ENCODE measurements at regions not wholly inside any gene's neighbourhood (a gene's known extent, or its start where the extent isn't known, plus 50 kb on each side); places are given as distances from the start of the nearest gene placed in this dataset.

GRCh38 chr1:17952506-17952905 is 155.1 kb upstream of the IGSF21 start:
- no peak overlapping the region for H3K27ac ChIP-seq (ENCODE audit: low read depth, low read length)
- no peaks in the 10 kb centered on the region for H3K4me1 ChIP-seq (ENCODE audit: control insufficient read depth in 2 of 2, insufficient read depth in 2 of 2, low read length in 2 of 2)
- ATAC-seq (no peak), DNase-seq (no peak)
- intact Hi-C loops (cut with micrococcal nuclease) = no loop called here
- Mint-ChIP-seq H3K36me3 (no peaks in the 10 kb centered on the region), H3K9me3 (peaks cover 0 to 1% (median 0%) of the 10 kb centered on the region in 11 donors), H3K4me3 (peak overlapping the region in 2 of 10 donors; percentile 42 to 47), H3K27ac (no peak overlapping the region), H3K4me1 (peaks cover 0 to 31% (median 16%) of the 10 kb centered on the region in 7 donors), H3K27me3 (peaks cover 0 to 33% (median 26%) of the 10 kb centered on the region in 5 donors)
- no peaks in the 10 kb centered on the region for H3K9me3 ChIP-seq (ENCODE audit: control insufficient read depth in 2 of 3, low read length in 3 of 3)
- H3K27me3 ChIP-seq (ENCODE audit: control insufficient read depth in 2 of 2, insufficient read depth in 2 of 2, low read length in 2 of 2) = no peaks in the 10 kb centered on the region
- POLR2A ChIA-PET = no interaction called here
- CTCF ChIA-PET = no interaction called here
- H3K36me3 ChIP-seq (ENCODE audit: control insufficient read depth in 2 of 3, insufficient read depth in 3 of 3, low read length in 3 of 3) = no peaks in the 10 kb centered on the region
- no peak overlapping the region for H3K4me3 ChIP-seq (ENCODE audit: low read length)

GRCh38 chr1:17953921-17954320 is 153.7 kb upstream of the IGSF21 start:
- DNase-seq (no peak), ATAC-seq (no peak)
- H3K27ac ChIP-seq (ENCODE audit: low read depth, low read length) = no peak overlapping the region
- no peaks in the 10 kb centered on the region for H3K9me3 ChIP-seq (ENCODE audit: control insufficient read depth in 2 of 3, low read length in 3 of 3)
- Mint-ChIP-seq H3K27me3 (peaks cover 0 to 32% (median 26%) of the 10 kb centered on the region in 5 donors), H3K4me3 (no peak overlapping the region), H3K4me1 (peaks cover 0 to 45% (median 30%) of the 10 kb centered on the region in 7 donors), H3K27ac (peak overlapping the region in 2 of 9 donors; percentile 31 to 78), H3K9me3 (peaks cover 0 to 1% (median 0%) of the 10 kb centered on the region in 11 donors), H3K36me3 (no peaks in the 10 kb centered on the region)
- POLR2A ChIA-PET = no interaction called here
- intact Hi-C loops (cut with micrococcal nuclease) = no loop called here
- H3K36me3 ChIP-seq (ENCODE audit: control insufficient read depth in 2 of 3, insufficient read depth in 3 of 3, low read length in 3 of 3) = no peaks in the 10 kb centered on the region
- CTCF ChIA-PET = no interaction called here
- no peak overlapping the region for H3K4me3 ChIP-seq (ENCODE audit: low read length)
- no peaks in the 10 kb centered on the region for H3K27me3 ChIP-seq (ENCODE audit: control insufficient read depth in 2 of 2, insufficient read depth in 2 of 2, low read length in 2 of 2)
- no peaks in the 10 kb centered on the region for H3K4me1 ChIP-seq (ENCODE audit: control insufficient read depth in 2 of 2, insufficient read depth in 2 of 2, low read length in 2 of 2)

GRCh38 chr1:17955302-17956285 is 152.0 kb upstream of the IGSF21 start:
- H3K4me3 Mint-ChIP-seq = peak overlapping the region in 1 of 10 donors; percentile 22
- no peaks in the 10 kb centered on the region for H3K36me3 Mint-ChIP-seq
- no peaks in the 10 kb centered on the region for H3K4me1 ChIP-seq (ENCODE audit: control insufficient read depth in 2 of 2, insufficient read depth in 2 of 2, low read length in 2 of 2)
- no peaks in the 10 kb centered on the region for H3K27me3 ChIP-seq (ENCODE audit: control insufficient read depth in 2 of 2, insufficient read depth in 2 of 2, low read length in 2 of 2)
- H3K27ac Mint-ChIP-seq = no peak overlapping the region
- H3K9me3 Mint-ChIP-seq = no peaks in the 10 kb centered on the region
- DNase-seq (no peak), ATAC-seq (no peak)
- no peak overlapping the region for H3K27ac ChIP-seq (ENCODE audit: low read depth, low read length)
- no peak overlapping the region for H3K4me3 ChIP-seq (ENCODE audit: low read length)
- peaks cover 0 to 27% (median 19%) of the 10 kb centered on the region in 5 donors for H3K27me3 Mint-ChIP-seq
- H3K36me3 ChIP-seq (ENCODE audit: control insufficient read depth in 2 of 3, insufficient read depth in 3 of 3, low read length in 3 of 3) = no peaks in the 10 kb centered on the region
- H3K9me3 ChIP-seq (ENCODE audit: control insufficient read depth in 2 of 3, low read length in 3 of 3) = no peaks in the 10 kb centered on the region
- intact Hi-C loops (cut with micrococcal nuclease) = no loop called here
- POLR2A ChIA-PET = no interaction called here
- CTCF ChIA-PET = no interaction called here
- peaks cover 0 to 54% (median 40%) of the 10 kb centered on the region in 7 donors for H3K4me1 Mint-ChIP-seq

- H3K4me3 ChIP-seq (ENCODE audit: low read length) = no peak overlapping the region
- peak overlapping the region in 5 of 10 donors; percentile 0 to 41 (median 6) for H3K4me3 Mint-ChIP-seq
- H3K36me3 ChIP-seq (ENCODE audit: control insufficient read depth in 2 of 3, insufficient read depth in 3 of 3, low read length in 3 of 3) = no peaks in the 10 kb centered on the region
- no peak overlapping the region for H3K27ac ChIP-seq (ENCODE audit: low read depth, low read length)
- H3K27me3 Mint-ChIP-seq = peaks cover 0 to 21% (median 10%) of the 10 kb centered on the region in 5 donors
- DNase-seq (no peak), ATAC-seq (no peak)
- peaks cover 0 to 44% (median 34%) of the 10 kb centered on the region in 7 donors for H3K4me1 Mint-ChIP-seq
- no peaks in the 10 kb centered on the region for H3K9me3 ChIP-seq (ENCODE audit: control insufficient read depth in 2 of 3, low read length in 3 of 3)
- H3K27ac Mint-ChIP-seq = peak overlapping the region in 4 of 9 donors; percentile 4 to 78 (median 70)
- intact Hi-C loops (cut with micrococcal nuclease) = no loop called here
- H3K4me1 ChIP-seq (ENCODE audit: control insufficient read depth in 2 of 2, insufficient read depth in 2 of 2, low read length in 2 of 2) = no peaks in the 10 kb centered on the region
- no peaks in the 10 kb centered on the region for H3K36me3 Mint-ChIP-seq
- no peaks in the 10 kb centered on the region for H3K9me3 Mint-ChIP-seq
- peaks cover 0 to 5% of the 10 kb centered on the region in 2 donors for H3K27me3 ChIP-seq (ENCODE audit: control insufficient read depth in 2 of 2, insufficient read depth in 2 of 2, low read length in 2 of 2)
- CTCF ChIA-PET = no interaction called here
- POLR2A ChIA-PET = no interaction called here
Measured at GRCh38 chr1:17957588-17958267, 149.9 kb upstream of the IGSF21 start.

- POLR2A ChIA-PET = no interaction called here
- Mint-ChIP-seq H3K27me3 (peaks cover 0 to 12% (median 5%) of the 10 kb centered on the region in 5 donors), H3K4me1 (peaks cover 0 to 39% (median 31%) of the 10 kb centered on the region in 7 donors), H3K4me3 (peak overlapping the region in 3 of 10 donors; percentile 0 to 41 (median 6)), H3K27ac (peak overlapping the region in 7 of 9 donors; percentile 4 to 78 (median 68)), H3K36me3 (no peaks in the 10 kb centered on the region), H3K9me3 (no peaks in the 10 kb centered on the region)
- Histone ChIP-seq H3K27me3 (ENCODE audit: control insufficient read depth in 2 of 2, insufficient read depth in 2 of 2, low read length in 2 of 2) (peaks cover 0 to 5% of the 10 kb centered on the region in 2 donors), H3K4me3 (ENCODE audit: low read length) (no peak overlapping the region), H3K9me3 (ENCODE audit: control insufficient read depth in 2 of 3, low read length in 3 of 3) (no peaks in the 10 kb centered on the region), H3K36me3 (ENCODE audit: control insufficient read depth in 2 of 3, insufficient read depth in 3 of 3, low read length in 3 of 3) (no peaks in the 10 kb centered on the region), H3K27ac (ENCODE audit: low read depth, low read length) (no peak overlapping the region), H3K4me1 (ENCODE audit: control insufficient read depth in 2 of 2, insufficient read depth in 2 of 2, low read length in 2 of 2) (no peaks in the 10 kb centered on the region)
- intact Hi-C loops (cut with micrococcal nuclease) = no loop called here
- CTCF ChIA-PET = no interaction called here
- DNase-seq (peak in 6 of 9 donors; percentile 2 to 63 (median 39)), ATAC-seq (peak; percentile 66)
Measured at GRCh38 chr1:17958704-17959103, 148.9 kb upstream of the IGSF21 start.

GRCh38 chr1:17963513-17963912 is 144.1 kb upstream of the IGSF21 start:
- DNase-seq (no peak), ATAC-seq (no peak)
- POLR2A ChIA-PET = no interaction called here
- CTCF ChIA-PET = no interaction called here
- H3K27ac ChIP-seq (ENCODE audit: low read depth, low read length) = no peak overlapping the region
- H3K4me1 ChIP-seq (ENCODE audit: control insufficient read depth in 2 of 2, insufficient read depth in 2 of 2, low read length in 2 of 2) = no peaks in the 10 kb centered on the region
- Mint-ChIP-seq H3K36me3 (no peaks in the 10 kb centered on the region), H3K27me3 (peaks cover 0 to 12% (median 5%) of the 10 kb centered on the region in 5 donors), H3K9me3 (peaks cover 0 to 4% (median 0%) of the 10 kb centered on the region in 11 donors), H3K4me3 (no peak overlapping the region), H3K4me1 (peaks cover 0 to 21% (median 14%) of the 10 kb centered on the region in 7 donors), H3K27ac (no peak overlapping the region)
- H3K36me3 ChIP-seq (ENCODE audit: control insufficient read depth in 2 of 3, insufficient read depth in 3 of 3, low read length in 3 of 3) = no peaks in the 10 kb centered on the region
- no peaks in the 10 kb centered on the region for H3K9me3 ChIP-seq (ENCODE audit: control insufficient read depth in 2 of 3, low read length in 3 of 3)
- no peak overlapping the region for H3K4me3 ChIP-seq (ENCODE audit: low read length)
- peaks cover 0 to 5% of the 10 kb centered on the region in 2 donors for H3K27me3 ChIP-seq (ENCODE audit: control insufficient read depth in 2 of 2, insufficient read depth in 2 of 2, low read length in 2 of 2)
- intact Hi-C loops (cut with micrococcal nuclease) = no loop called here

All from naive thymus-derived CD4-positive, alpha-beta T cell (primary cell).